ENCODE measurements at regions not wholly inside any gene's neighbourhood (a gene's known extent, or its start where the extent isn't known, plus 50 kb on each side); places are given as distances from the start of the nearest gene placed in this dataset.

- H3K4me3 ChIP-seq (ENCODE audit: low read depth, low read length) = no peak overlapping the region
- DNase-seq (ENCODE audit: low read depth) = no peak
- TF ChIP-seq, protein P1, sequence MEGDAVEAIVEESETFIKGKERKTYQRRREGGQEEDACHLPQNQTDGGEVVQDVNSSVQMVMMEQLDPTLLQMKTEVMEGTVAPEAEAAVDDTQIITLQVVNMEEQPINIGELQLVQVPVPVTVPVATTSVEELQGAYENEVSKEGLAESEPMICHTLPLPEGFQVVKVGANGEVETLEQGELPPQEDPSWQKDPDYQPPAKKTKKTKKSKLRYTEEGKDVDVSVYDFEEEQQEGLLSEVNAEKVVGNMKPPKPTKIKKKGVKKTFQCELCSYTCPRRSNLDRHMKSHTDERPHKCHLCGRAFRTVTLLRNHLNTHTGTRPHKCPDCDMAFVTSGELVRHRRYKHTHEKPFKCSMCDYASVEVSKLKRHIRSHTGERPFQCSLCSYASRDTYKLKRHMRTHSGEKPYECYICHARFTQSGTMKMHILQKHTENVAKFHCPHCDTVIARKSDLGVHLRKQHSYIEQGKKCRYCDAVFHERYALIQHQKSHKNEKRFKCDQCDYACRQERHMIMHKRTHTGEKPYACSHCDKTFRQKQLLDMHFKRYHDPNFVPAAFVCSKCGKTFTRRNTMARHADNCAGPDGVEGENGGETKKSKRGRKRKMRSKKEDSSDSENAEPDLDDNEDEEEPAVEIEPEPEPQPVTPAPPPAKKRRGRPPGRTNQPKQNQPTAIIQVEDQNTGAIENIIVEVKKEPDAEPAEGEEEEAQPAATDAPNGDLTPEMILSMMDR (IDR thresholded peaks at IDR 0.05; ENCODE audit: insufficient read depth, low read length) = no peak
Observed at GRCh38 chrX:40849906-40850823, 114.8 kb upstream of the MED14 start.

- no peak for DNase-seq (ENCODE audit: low read depth)
- TF ChIP-seq, protein P1 (IDR thresholded peaks at IDR 0.05; ENCODE audit: insufficient read depth, low read length) = no peak
- no peak overlapping the region for H3K4me3 ChIP-seq (ENCODE audit: low read depth, low read length)
Observed at GRCh38 chrX:40852586-40852985, 117.2 kb upstream of the MED14 start.

DNA sequence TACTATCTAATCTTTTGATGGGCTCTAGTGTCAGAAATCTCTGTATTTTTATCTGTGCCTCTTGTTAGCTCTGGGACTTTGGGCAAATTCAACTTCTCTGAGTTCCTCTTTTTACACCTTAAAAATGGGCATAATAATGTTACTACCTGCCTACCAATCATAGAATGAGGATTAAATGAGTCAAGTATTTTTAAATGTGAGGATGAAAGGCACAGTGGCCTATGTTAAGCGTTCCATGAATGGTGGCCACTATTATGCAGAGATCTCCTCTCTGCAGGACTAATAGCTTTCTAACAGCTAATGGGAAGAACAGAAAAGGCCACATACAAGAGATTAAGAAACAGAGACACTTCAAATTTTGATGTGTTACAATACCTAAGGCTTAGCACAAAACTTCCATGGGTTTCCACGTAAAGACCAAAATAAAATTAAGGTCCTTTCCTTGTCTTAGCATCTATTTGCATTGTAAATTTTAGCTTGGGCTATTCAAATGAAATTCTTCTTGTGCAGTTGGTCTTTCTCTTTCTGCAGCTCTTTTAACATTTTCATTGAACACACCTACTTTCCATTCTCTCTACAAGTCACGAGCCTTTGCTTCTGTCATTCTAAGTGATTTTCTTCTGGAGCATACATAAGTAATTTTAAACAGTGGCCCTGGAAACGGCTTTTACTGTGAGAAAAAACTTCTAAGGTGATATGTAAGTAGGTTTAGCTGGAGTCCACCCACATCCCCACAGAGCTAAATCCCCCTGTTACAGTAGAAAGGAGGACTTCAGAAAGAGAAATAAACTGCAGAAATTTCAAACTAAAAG is 117.9 kb upstream of the MED14 start:
- no peak overlapping the region for H3K4me3 ChIP-seq (ENCODE audit: low read depth, low read length)
- TF ChIP-seq, protein P1 (IDR thresholded peaks at IDR 0.05; ENCODE audit: insufficient read depth, low read length) = no peak
- DNase-seq (ENCODE audit: low read depth) = no peak

DNA sequence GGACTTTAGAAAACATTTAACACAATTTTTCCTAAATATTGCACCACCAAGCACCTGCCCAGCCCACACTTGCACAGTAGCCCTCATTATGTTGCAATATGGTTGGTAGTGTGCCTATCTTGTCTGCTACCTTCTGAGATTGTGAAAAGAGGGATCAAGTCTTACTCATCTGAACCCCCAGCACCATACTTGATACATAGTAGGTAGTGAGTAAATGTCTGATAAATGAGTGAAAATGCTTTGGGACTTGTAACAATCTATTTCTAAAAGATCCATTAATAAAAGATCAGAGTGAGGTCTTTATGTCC is 118.4 kb upstream of the MED14 start:
- no peak overlapping the region for H3K4me3 ChIP-seq (ENCODE audit: low read depth, low read length)
- DNase-seq (ENCODE audit: low read depth) = no peak
- TF ChIP-seq, protein P1 (IDR thresholded peaks at IDR 0.05; ENCODE audit: insufficient read depth, low read length) = no peak

DNA sequence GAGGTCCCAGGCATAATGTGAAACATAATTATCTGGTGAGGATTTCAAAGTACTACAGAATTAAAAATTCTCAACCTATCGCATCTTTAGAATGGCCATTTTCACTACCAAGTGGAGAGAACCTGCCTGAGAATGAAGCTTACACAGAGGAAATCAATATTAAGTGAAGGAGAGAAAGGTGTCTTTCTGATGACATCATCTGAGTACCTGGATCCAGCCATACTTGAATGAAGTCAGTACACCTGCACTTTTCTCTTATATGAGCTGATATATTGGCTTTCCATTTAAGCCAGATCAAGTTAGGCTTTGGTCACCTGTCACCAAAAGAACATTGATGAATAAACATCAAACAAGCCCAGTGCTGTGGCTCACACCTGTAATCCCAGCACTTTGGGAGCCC is 118.9 kb upstream of the MED14 start:
- TF ChIP-seq, protein P1 (IDR thresholded peaks at IDR 0.05; ENCODE audit: insufficient read depth, low read length) = no peak
- DNase-seq (ENCODE audit: low read depth) = no peak
- H3K4me3 ChIP-seq (ENCODE audit: low read depth, low read length) = no peak overlapping the region

GRCh38 chrX:40855411-40855810 is 120.1 kb upstream of the MED14 start:
- no peak overlapping the region for H3K4me3 ChIP-seq (ENCODE audit: low read depth, low read length)

More at GRCh38 chrX:40855411-40855810, 120.1 kb upstream of the MED14 start:
- TF ChIP-seq, protein P1 (IDR thresholded peaks at IDR 0.05; ENCODE audit: insufficient read depth, low read length) = no peak
- peak; percentile 72 for DNase-seq (ENCODE audit: low read depth)

All from fibroblast of the aortic adventitia (primary cell).